A673 (cell line): ENCODE measurements at regions not wholly inside any gene's neighbourhood (a gene's known extent, or its start where the extent isn't known, plus 50 kb on each side); places are given as distances from the start of the nearest gene placed in this dataset.

Experiments used
- BruUV-seq: library from RNA; stranded (reverse); fragments of 400-500 nt; replicated peaks from 2 replicates; lab custom pipeline; 2021; lab: Mats Ljungman, UMichigan
- CTCF ChIA-PET: fragments of 300-600 bp; sonication (Branson Sonifier 250); formaldehyde crosslinking; loops from one replicate; lab custom pipeline; 2022; ENCODE audit warnings: antibody characterized with exemption; lab: Charles Lee
- POLR2A ChIA-PET: fragments of 300-600 bp; sonication (Branson Sonifier 250); formaldehyde crosslinking; loops from one replicate; lab custom pipeline; 2022; ENCODE audit warnings: antibody characterized with exemption; ENCODE audit not compliant: low non-redundant PET; lab: Charles Lee
- DNase-seq: peaks from one replicate; pipeline ENCODE4 v3.0.0-alpha.2; 2015; ENCODE audit warnings: low spot score
- H3K27ac ChIP-seq: fragments of 200-600 bp; sonication (generic); 2 replicates; pipeline ENCODE4 v1.5.1; 2016; ENCODE audit warnings: mixed run types, low read depth, mild to moderate bottlenecking, mixed read lengths, antibody characterized with exemption, low read length; ENCODE audit not compliant: poor library complexity, severe bottlenecking
- H3K27me3 ChIP-seq: fragments of 200-600 bp; sonication (generic); replicated peaks from 2 replicates; pipeline ENCODE4 v1.6.1; 2017; ENCODE audit warnings: mixed run types, low read depth, mild to moderate bottlenecking, mixed read lengths, antibody characterized with exemption, low read length; ENCODE audit not compliant: insufficient read depth, poor library complexity
- H3K36me3 ChIP-seq: fragments of 200-600 bp; sonication (generic); 2 replicates; pipeline ENCODE4 v1.6.1; 2016; ENCODE audit warnings: mixed run types, mild to moderate bottlenecking, mixed read lengths, antibody characterized with exemption, low read length; ENCODE audit not compliant: insufficient read depth, poor library complexity, severe bottlenecking
- H3K4me1 ChIP-seq: fragments of 200-600 bp; sonication (generic); 2 replicates; pipeline ENCODE4 v1.6.1; 2017; ENCODE audit warnings: mixed run types, mild to moderate bottlenecking, mixed read lengths, antibody characterized with exemption, low read length; ENCODE audit not compliant: insufficient read depth, poor library complexity, severe bottlenecking
- H3K4me3 ChIP-seq: fragments of 200-600 bp; sonication (generic); 2 replicates; pipeline ENCODE4 v1.5.1; 2016; ENCODE audit warnings: low read depth, mixed run types, mild to moderate bottlenecking, mixed read lengths, low read length; ENCODE audit not compliant: poor library complexity, severe bottlenecking
- H3K9me3 ChIP-seq: fragments of 200-600 bp; sonication (generic); 2 replicates; pipeline ENCODE4 v1.6.1; 2016; ENCODE audit warnings: mixed run types, low read depth, mild to moderate bottlenecking, mixed read lengths, antibody characterized with exemption, low read length; ENCODE audit not compliant: poor library complexity, severe bottlenecking
- CTCF ChIP-seq: fragments of 300-800, 200-600 bp; sonication (generic); conservative IDR thresholded peaks from 2 replicates; pipeline ENCODE4 v1.5.1; 2017; ENCODE audit warnings: low read depth, mild to moderate bottlenecking, antibody characterized with exemption, low read length, moderate library complexity, mixed read lengths
- EZH2 ChIP-seq: fragments of 200-600 bp; sonication (generic); IDR thresholded peaks from 2 replicates; pipeline ENCODE4 v1.6.1; 2017; ENCODE audit warnings: borderline replicate concordance, low read depth, mild to moderate bottlenecking, mixed read lengths, antibody characterized with exemption, low read length; ENCODE audit not compliant: poor library complexity, severe bottlenecking
- intact Hi-C: fragments of 100-400 bp; cut with micrococcal nuclease; formaldehyde crosslinking; loops from one replicate; pipeline ENCODE4 v1.10.0; 2022; ENCODE audit not compliant: unreplicated experiment

GRCh38 chr6:99811636-99812035, 182.4 kb downstream of the MCHR2 start:
- TF ChIP-seq CTCF (no peak), EZH2 (no peak)
- no peak for DNase-seq
- no TSS peak for BruUV-seq
- Histone ChIP-seq H3K4me1 (no peaks in the 10 kb centered on the region), H3K27ac (no peak overlapping the region), H3K4me3 (no peak overlapping the region), H3K36me3 (no peaks in the 10 kb centered on the region), H3K27me3 (peaks cover 4% of the 10 kb centered on the region), H3K9me3 (no peaks in the 10 kb centered on the region)
- intact Hi-C loops = no loop called here
- CTCF ChIA-PET = no interaction called here
- POLR2A ChIA-PET = no interaction called here

- ChIA-PET CTCF (no interaction called here), POLR2A (no interaction called here)
- Histone ChIP-seq H3K27ac (no peak overlapping the region), H3K9me3 (no peaks in the 10 kb centered on the region), H3K4me1 (no peaks in the 10 kb centered on the region), H3K36me3 (no peaks in the 10 kb centered on the region), H3K27me3 (peaks cover 4% of the 10 kb centered on the region), H3K4me3 (no peak overlapping the region)
- BruUV-seq = no TSS peak
- intact Hi-C loops = no loop called here
- no peak for DNase-seq
- TF ChIP-seq CTCF (no peak), EZH2 (no peak)
These were observed 180.5 kb downstream of the MCHR2 start for GRCh38 chr6:99813565-99813964.

GRCh38 chr6:99814230-99814928, 179.6 kb downstream of the MCHR2 start:
- Histone ChIP-seq H3K27ac (no peak overlapping the region), H3K27me3 (peaks cover 3% of the 10 kb centered on the region), H3K9me3 (no peaks in the 10 kb centered on the region), H3K4me3 (no peak overlapping the region), H3K4me1 (no peaks in the 10 kb centered on the region), H3K36me3 (no peaks in the 10 kb centered on the region)
- TF ChIP-seq CTCF (no peak), EZH2 (no peak)
- no peak for DNase-seq
- POLR2A ChIA-PET = no interaction called here
- BruUV-seq = no TSS peak
- CTCF ChIA-PET = no interaction called here
- intact Hi-C loops = no loop called here
